CD4-positive, alpha-beta T cell treated with Interferon alpha-2 for 1 hour (primary cell): ENCODE measurements at regions not wholly inside any gene's neighbourhood (a gene's known extent, or its start where the extent isn't known, plus 50 kb on each side); places are given as distances from the start of the nearest gene placed in this dataset.

Experiments
- DNase-seq, 2 donors: peaks; one replicate each; pipeline ENCODE4 v3.0.0-alpha.2; 2020 to 2022

DNA sequence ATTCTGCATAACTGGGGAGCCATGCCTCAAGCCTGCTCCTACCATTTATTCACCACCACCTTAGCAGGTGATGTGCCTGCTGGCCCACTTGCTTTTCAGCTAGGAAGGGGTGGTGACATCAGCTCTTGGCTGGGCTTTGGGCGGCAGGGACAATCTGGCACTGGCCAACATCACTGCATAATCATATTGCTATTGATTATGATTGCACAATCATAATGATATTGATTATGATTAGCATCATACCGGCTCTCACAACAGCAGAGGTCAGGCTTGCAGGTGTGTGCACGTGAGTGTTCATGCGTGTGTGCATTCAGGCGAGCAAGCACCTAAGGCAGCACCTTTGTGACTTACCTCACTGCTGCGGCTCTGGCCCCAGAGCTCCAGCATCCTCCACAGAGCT is 273.8 kb downstream of the AJAP1 start:
- no peak for DNase-seq

DNA sequence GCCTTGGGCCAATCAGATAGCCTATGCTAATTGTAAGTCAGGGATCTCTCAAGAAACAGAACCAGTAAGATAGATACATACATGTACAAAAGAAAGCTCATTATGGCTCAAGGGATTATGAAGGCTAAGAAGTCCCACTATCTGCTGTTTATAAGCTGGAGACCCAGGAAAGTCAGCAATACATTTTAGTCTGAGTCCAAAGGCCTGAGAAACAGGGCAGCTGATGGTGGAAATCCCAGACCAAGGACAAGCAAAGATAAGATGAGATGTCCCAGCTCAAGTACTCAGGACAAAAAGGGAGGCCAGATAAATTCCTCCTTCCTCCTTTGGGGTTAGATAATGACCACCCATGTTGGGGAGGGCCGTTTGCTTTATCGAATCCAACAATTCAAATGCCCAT is 269.9 kb downstream of the AJAP1 start:
- no peak for DNase-seq

DNA sequence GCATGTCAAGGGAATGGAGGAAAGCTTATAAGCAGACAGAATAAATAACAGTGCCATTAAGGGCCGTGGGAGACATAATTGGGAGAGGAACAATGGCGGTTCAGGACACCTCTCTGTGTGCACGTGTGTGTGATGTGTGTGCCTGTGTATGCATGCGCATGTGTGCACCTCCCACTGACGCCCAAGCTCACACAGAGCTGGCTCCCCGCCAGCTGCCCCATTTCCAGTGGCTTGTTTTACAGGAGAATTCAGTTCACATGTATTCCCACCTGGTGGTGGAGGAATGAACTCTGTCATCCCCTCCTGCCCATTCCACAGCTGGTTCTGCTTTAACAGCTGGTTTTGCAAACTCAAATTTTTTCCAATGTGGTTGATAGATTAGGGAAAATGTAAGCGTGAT is 262.2 kb downstream of the AJAP1 start:
- no peak for DNase-seq

DNA sequence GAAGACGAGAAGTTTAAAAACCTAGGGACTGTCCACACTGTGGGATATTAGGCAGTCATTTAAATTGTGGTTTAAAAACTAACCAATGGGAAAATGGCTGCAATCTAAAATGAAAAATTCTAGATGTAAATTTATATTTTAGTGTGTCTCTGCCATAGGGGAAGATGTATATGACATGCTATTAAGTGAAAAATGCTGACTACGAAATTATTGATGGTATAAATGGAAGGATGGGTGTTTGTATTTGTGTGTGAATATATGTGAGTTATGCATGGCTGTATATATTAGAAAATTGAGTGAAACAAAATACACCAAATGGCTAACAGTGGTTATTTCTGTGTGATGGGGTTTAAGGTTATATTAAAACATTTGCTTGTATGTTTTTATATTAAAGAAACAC is 260.7 kb downstream of the AJAP1 start:
- DNase-seq, result no peak

DNA sequence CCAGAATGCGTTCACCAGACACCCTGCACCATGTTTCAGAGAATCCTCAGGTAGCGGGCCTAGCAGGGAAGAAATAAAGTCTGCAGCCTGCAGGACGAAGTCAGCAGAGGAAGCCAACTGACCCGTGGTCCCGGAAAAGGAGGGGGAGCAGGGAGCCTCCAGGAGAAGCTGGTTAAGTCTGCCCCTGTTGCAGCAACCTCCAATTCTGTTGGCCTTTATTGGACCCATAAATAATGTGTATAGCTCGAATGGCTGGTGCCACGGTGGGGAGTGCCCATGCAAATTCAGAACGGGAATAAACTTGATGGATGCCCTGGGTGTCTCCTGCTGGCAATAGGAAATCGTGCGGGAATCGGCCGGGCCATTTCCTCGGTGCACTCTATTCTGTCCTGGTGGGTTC is 254.1 kb downstream of the AJAP1 start:
- DNase-seq, result no peak

DNA sequence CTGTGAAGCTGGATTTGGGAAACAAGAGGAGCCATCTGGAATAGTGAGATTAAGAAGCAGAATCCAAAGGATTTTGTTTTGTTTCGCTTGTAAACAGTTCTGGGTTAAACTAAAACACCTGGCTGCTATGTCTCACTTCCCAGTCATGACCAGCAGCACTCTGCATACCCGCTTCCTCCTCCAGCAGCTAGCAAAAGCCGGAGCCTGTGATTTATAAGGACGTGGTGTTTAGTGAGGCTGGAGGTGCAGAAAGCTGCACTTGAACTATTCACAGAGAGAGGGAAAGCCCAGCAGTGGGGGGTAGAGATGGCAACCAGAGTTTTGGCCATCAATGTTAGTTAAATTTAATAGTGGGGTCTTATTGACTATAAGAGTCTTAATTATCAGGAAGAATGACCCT is 240.2 kb downstream of the AJAP1 start:
- no peak for DNase-seq

DNA sequence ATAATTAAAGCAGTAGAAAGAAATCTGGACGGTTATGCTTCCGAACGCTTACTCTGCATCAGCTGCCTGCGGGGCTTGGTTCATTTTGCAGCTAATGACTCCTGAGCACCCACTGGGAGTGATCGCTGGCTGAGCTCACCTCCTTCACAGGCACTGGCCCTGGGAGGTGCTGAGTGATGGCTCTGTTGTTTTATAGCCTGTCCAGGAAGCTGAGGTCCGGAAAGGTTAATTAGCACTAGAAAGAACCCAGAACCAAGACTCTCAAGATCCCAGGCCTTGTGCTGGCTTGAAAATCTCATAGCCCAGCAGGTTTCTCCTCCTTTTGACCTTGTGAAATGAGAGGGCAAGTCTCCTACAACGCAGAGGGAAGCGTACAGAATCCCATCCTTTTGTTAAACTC is 226.2 kb downstream of the AJAP1 start:
- DNase-seq, result no peak

DNA sequence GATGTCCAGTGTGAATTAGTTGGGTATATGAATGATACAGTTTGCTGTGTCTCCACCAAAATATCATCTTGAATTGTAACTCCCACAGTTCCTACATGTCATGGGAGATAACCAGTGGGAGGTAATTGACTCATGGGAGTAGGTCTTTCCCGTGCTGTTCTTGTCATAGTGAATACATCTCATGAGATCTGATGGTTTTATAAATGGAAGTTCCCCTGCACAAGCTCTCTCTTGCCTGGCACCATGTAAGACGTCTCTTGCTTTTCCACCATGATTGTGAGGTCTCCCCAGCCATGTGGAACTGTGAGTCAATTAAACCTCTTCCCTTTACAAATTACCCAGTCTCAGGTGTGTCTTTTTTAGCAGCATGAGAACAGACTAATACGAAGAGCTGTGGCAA is 223.0 kb downstream of the AJAP1 start:
- no peak for DNase-seq

DNA sequence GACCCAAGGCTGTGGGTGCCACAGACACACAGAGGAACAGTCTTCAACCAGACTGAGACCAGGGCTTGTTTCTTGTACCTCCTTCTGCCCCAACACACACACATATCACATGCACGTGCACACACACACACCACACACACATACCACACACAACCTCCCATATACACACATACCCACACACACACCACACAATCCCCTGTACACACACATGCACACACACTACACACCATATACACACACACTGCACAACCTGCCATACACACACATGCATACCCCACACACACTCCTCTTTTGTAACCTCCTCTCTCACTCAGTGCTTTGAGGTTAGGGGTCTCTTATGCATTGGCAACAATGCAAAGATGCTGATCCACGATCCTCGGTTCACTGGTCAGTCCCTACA is 217.0 kb downstream of the AJAP1 start:
- no peak for DNase-seq

DNA sequence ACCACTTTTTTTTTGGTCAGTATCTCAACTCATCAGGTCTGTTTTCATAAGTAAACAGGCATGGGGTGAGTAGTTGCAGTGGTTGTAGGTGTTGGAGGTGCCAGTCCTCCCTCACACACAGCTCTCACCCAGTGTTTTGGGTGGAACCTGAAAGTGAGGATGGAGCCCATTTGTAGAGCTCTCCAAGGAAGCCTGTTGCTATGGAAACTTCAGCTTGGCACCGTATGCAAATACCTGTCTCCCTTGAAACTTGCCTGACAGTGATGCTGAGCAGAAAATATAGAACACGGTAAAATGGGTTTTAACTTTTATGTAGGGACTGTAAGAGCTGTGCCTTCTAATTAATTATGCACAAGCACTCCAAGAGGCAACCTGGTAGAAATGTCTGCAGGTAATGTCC is 214.1 kb downstream of the AJAP1 start:
- DNase-seq, result no peak

DNA sequence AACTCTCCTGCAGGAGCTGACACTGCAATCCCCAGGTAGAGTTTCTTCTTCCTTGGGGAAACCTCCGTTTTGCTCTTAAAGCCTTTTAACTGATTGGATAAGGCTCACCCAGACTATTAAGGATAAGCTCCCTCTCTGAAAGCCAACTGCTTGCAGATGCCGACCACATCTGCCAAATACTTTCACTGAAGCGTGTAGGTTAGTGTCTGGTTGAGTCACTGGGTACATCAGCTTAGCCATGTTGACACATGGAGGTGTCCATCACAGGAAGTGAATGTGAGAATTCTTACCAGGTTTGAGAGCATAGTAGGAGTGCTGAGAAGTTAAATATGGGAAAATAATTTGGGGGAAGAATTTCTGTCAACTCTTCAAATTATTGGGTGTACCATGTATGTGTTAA is 202.0 kb downstream of the AJAP1 start:
- DNase-seq, result no peak

DNA sequence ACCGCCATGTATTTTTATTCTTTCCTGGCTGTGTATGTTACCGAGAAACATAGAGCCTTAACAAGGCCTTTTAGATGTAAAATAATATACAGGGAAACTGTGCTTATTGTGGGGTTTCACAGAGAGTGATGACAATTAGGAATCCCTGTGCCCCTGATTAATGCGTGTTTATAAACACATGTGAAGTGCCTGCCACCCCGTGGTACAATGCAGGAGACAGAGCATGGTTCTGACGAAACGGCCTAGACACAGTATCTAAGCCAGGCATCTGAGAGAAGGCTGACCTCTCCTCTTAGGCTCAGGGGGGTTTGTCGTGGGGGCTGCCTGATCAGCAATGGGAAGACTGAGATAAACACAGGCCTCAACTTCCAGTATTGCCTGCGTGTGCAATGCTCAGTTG is 200.0 kb downstream of the AJAP1 start:
- DNase-seq, result no peak

DNA sequence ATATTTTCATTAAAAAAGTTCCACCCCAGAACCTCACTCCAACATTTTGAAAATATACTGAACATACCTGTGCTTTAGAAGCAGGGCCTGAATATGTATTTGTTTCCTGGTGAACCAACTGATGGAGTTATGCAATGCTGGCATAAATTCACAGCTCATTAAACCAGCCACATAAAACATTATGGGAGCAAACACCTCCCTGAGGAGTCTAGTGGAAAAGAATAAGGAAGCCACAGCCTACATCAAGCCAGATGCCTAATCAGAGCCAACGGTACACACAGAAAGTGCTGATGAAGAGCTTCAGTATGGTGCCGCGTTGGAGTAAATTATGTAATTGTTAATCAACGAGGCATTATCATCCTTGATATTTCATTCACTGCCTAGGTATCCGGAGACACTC is 199.5 kb downstream of the AJAP1 start:
- DNase-seq, result no peak

DNA sequence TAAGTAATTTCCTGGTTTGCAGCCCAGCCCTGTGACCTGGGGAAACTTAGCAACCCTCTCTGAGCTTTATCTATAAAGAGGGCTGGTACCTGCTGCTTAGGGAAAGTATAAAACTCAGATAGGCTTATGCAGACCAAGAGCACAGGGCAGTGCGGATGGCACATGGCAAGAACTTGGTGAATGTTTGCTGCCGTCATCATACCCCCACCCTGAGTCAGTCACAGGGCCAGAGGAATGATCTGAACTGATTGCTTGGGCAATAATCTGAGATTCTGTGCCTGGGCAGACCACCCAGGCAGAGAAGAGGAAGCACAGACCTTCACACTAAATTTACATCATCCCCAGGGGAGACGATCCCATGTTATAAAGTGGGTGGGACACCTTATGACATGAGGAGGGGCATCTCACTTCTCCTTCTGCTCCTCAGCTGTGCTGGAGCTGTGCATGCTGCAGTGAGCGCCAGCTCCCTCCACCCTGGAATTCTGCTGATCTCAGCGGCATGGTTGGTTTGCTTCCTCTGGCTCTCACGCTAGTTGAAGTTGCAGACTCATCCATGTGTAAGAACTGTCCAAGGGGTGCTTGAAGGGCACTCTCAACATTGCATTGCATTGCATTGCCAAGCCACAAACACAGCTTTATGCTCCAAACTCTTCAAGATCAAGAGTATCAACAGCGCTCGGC is 197.1 kb downstream of the AJAP1 start:
- no peak for DNase-seq

DNA sequence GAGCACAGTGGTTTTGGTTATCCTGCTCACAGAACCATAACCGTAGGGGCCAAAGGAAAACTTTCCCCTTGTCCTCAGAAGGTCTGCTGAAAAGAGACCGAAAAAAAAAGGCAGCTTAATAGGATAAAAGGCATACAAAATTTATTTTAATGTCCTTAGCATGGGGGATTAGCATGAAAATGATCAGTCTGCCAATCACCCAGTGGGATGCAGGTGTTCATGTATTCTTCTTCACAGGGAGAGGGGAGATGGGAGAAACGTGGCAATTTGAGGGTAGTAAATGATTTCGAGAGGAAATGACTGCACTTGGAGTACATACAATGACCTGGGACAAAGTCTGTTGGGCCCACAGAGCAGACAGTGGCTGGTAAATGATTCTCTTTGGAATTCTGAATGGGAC is 194.0 kb downstream of the AJAP1 start:
- no peak for DNase-seq

DNA sequence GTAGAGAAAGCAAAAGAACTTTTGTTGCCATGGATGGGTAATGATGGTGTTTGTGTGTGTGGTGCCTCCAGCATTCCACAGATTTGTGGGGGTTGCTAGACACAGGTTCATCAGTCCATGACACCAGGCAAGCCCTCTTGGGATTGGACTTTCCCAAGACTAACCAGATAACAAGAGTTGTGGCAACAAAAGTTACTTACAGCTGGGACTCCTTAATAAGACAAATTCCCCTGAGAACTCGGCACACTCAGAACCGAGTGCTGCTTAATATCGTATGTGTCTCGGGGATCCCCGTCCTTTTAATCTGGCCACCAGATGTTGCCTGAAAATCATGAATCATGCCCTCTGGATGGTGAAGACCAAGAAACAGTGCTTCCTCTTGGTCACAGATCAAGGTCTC is 193.3 kb downstream of the AJAP1 start:
- no peak for DNase-seq
